ENCODE measurements at regions not wholly inside any gene's neighbourhood (a gene's known extent, or its start where the extent isn't known, plus 50 kb on each side); places are given as distances from the start of the nearest gene placed in this dataset.

GRCh38 chr1:84749427-84749826 is 59.2 kb upstream of the SSX2IP start:
- Histone ChIP-seq H2BK5ac (ENCODE audit: low read depth, low read length, poor library complexity, severe bottlenecking) (no peak overlapping the region), H3K14ac (replicated peaks; ENCODE audit: low read depth, low read length) (no peak overlapping the region; the same call in 1 of the 2 replicates), H3K4me3 (ENCODE audit: insufficient read depth, low read depth, low read length) (no peak overlapping the region), H3K9ac (ENCODE audit: low read depth, low read length) (no peak overlapping the region), H3K4me2 (ENCODE audit: low read depth, low read length) (no peak overlapping the region), H3K56ac (ENCODE audit: extremely low read depth, insufficient read depth, low read length) (no peak overlapping the region), H3K18ac (ENCODE audit: low read depth, low read length) (no peak overlapping the region), H3K4me1 (ENCODE audit: control insufficient read depth, insufficient read depth, low read length) (peaks cover 4% of the 10 kb centered on the region; the same call in 1 of the 2 replicates), H4K5ac (ENCODE audit: low read depth, low read length) (no peak overlapping the region), H3K27ac (ENCODE audit: insufficient read depth, low read length) (no peak overlapping the region), H3K36me3 (ENCODE audit: control insufficient read depth, insufficient read depth, low read length) (no peaks in the 10 kb centered on the region), H3K9me3 (ENCODE audit: control insufficient read depth, insufficient read depth, low read length) (no peaks in the 10 kb centered on the region), H3K23ac (ENCODE audit: low read depth, low read length) (no peak overlapping the region), H2AK5ac (ENCODE audit: low read depth, low read length) (peak overlapping the region; percentile 11; the same call in 1 of the 2 replicates), H3K27me3 (ENCODE audit: control insufficient read depth, insufficient read depth, low read length) (no peaks in the 10 kb centered on the region), H4K8ac (ENCODE audit: low read depth in 2 of 2, low read length in 2 of 2) (no peak overlapping the region), H3K79me1 (ENCODE audit: low read depth in 1 of 2, low read length in 2 of 2) (no peaks in the 10 kb centered on the region), H3K4ac (ENCODE audit: low read depth, low read length) (no peak overlapping the region), H2AK9ac (replicated peaks; ENCODE audit: low read depth, low read length, poor library complexity) (no peak overlapping the region), H2AFZ (replicated peaks; ENCODE audit: low read length, poor library complexity) (no peak overlapping the region), H3K9me1 (ENCODE audit: insufficient read depth, low read length) (no peaks in the 10 kb centered on the region; the same call in 1 of the 2 replicates), H2BK120ac (ENCODE audit: low read depth, low read length) (no peak overlapping the region), H4K91ac (ENCODE audit: insufficient read depth, low read depth, low read length) (no peak overlapping the region), H4K20me1 (ENCODE audit: insufficient read depth, low read length) (no peaks in the 10 kb centered on the region), H2BK15ac (ENCODE audit: low read depth, low read length) (0 out of 3 replicates have a peak overlapping the region, but pooled peaks have one; percentile 9), H2BK20ac (ENCODE audit: low read depth, low read length) (no peak overlapping the region; the same call in 1 of the 2 replicates)
- CTCF ChIA-PET: interaction anchor here (0.8 kb wide), 1 partner anchor 184 kb away, joined by 3 read pairs; no protein-coding TSS in a partner anchor
- ATAC-seq (ENCODE audit: low read depth): no peak
- in situ Hi-C loops (cut with MboI; ENCODE audit: low sequenced_read_pairs) (no loop called here), dilution Hi-C loops (cut with HindIII; ENCODE audit: low sequenced_read_pairs, unreplicated experiment) (no loop called here), intact Hi-C loops (cut with micrococcal nuclease) (no loop called here)
- DNase-seq: no peak
- no TSS peak for BruUV-seq (replicated peaks)
- TF ChIP-seq MAFK (IDR thresholded peaks at IDR 0.05; ENCODE audit: low read depth, low read length): no peak
- TF ChIP-seq RAD21 (IDR thresholded peaks at IDR 0.05; ENCODE audit: low read length): no peak
- TF ChIP-seq ELK1 (IDR thresholded peaks at IDR 0.05; ENCODE audit: borderline replicate concordance, low read depth, low read length): no peak
- TF ChIP-seq USF2 (IDR thresholded peaks at IDR 0.05; ENCODE audit: low read depth, low read length): no peak
- POLR2A ChIA-PET (ENCODE audit: unreplicated experiment): no interaction called here
- no CpG with 5 or more reads among the region's 2 CpGs for WGBS, 2 experiments (ENCODE audit: extremely low coverage in 2 of 2, insufficient read length in 1 of 2)

Data from IMR-90 (cell line).